GM12878 (cell line): ENCODE measurements at regions not wholly inside any gene's neighbourhood (a gene's known extent, or its start where the extent isn't known, plus 50 kb on each side); places are given as distances from the start of the nearest gene placed in this dataset.

ENCODE experiments used
- ATAC-seq: fragments of 200-7000 bp; cut with Tn5 transposase; 3 replicates; pipeline ENCODE4 v1.9.1; 2020; ENCODE audit warnings: mild to moderate bottlenecking, moderate library complexity
- BruUV-seq: library from RNA; stranded (reverse); fragments of 400-500 nt; replicated peaks from 2 replicates; lab custom pipeline; 2021; lab: Mats Ljungman, UMichigan
- CTCF ChIA-PET: fragments of 300-600 bp; sonication (Branson Sonifier 250); formaldehyde crosslinking; extraction: SDS; loops from one replicate; lab custom pipeline; 2021; ENCODE audit warnings: inconsistent platforms; lab: Yijun Ruan, JAX
- POLR2A ChIA-PET: fragments of 350-600 bp; formaldehyde crosslinking; extraction: SDS; loops from one replicate; lab custom pipeline; 2021; ENCODE audit warnings: inconsistent platforms; lab: Charles Lee
- RAD21 ChIA-PET: fragments of 300-600 bp; sonication (Branson Sonifier 250); formaldehyde crosslinking; loops from one replicate; lab custom pipeline; 2023; ENCODE audit warnings: antibody characterized with exemption; ENCODE audit not compliant: unreplicated experiment; lab: Charles Lee
- SMC1A ChIA-PET: fragments of 300-600 bp; sonication (Branson Sonifier 250); formaldehyde crosslinking; loops from one replicate; lab custom pipeline; 2023; ENCODE audit not compliant: unreplicated experiment, uncharacterized antibody; lab: Charles Lee
- DNase-seq: peaks from one replicate; pipeline ENCODE4 v3.0.0-alpha.2; 2011; ENCODE audit warnings: low read depth, low spot score
- FAIRE-seq: peaks from 3 replicates; lab custom pipeline; 2011; peaks lifted over from hg19 to GRCh38; lab: Jason Lieb, UNC
- H2AFZ ChIP-seq: 2 replicates; pipeline ENCODE4 v1.6.0; 2011; ENCODE audit warnings: low read depth, low read length, control low read depth; ENCODE audit not compliant: control insufficient read depth
- H3K27ac ChIP-seq: 2 replicates; pipeline ENCODE4 v1.5.1; 2011; ENCODE audit warnings: control low read depth; ENCODE audit not compliant: control insufficient read depth, insufficient read depth
- H3K27me3 ChIP-seq, 2 experiments: replicated peaks in 1 of 2; 2 replicates each; pipeline versions ENCODE4 v1.6.0 to v1.6.1; 2011; ENCODE audit warnings: low read length in 1 of 2; ENCODE audit not compliant: control insufficient read depth in 2 of 2, insufficient read depth in 2 of 2
- H3K36me3 ChIP-seq, 2 experiments: 2 replicates each; pipeline ENCODE4 v1.5.1; 2011; ENCODE audit warnings: low read length in 1 of 2; ENCODE audit not compliant: control insufficient read depth in 2 of 2, insufficient read depth in 2 of 2
- H3K4me1 ChIP-seq: 2 replicates; pipeline ENCODE4 v1.6.1; 2011; ENCODE audit warnings: mild to moderate bottlenecking, low read length, moderate library complexity, mixed read lengths; ENCODE audit not compliant: control insufficient read depth, insufficient read depth
- H3K4me2 ChIP-seq: 2 replicates; pipeline ENCODE4 v1.6.0; 2011; ENCODE audit warnings: control low read depth; ENCODE audit not compliant: control insufficient read depth, insufficient read depth
- H3K4me3 ChIP-seq: fragments of 200-600 bp; sonication (generic); 2 replicates; pipeline ENCODE4 v1.5.1; 2016
- H3K79me2 ChIP-seq: 2 replicates; pipeline ENCODE4 v1.6.0; 2011; ENCODE audit warnings: low read length; ENCODE audit not compliant: control insufficient read depth, insufficient read depth
- H3K9ac ChIP-seq: 2 replicates; pipeline ENCODE4 v1.8.0; 2011; ENCODE audit warnings: low read length, control low read depth, mixed read lengths; ENCODE audit not compliant: control insufficient read depth, insufficient read depth
- H3K9me3 ChIP-seq: replicated peaks from 3 replicates; pipeline ENCODE4 v1.5.1; 2011; ENCODE audit warnings: mild to moderate bottlenecking, low read length; ENCODE audit not compliant: control insufficient read depth, insufficient read depth
- H4K20me1 ChIP-seq: 2 replicates; pipeline ENCODE4 v1.6.0; 2011; ENCODE audit not compliant: control insufficient read depth, insufficient read depth
- CBFB ChIP-seq: IDR thresholded peaks from 2 replicates; pipeline ENCODE4 v1.6.1; 2016; ENCODE audit warnings: antibody characterized with exemption, low read depth
- CBX3 ChIP-seq: fragments of 200-600 bp; sonication (generic); IDR thresholded peaks from 2 replicates; pipeline ENCODE4 v1.6.1; 2016; ENCODE audit warnings: low read depth, borderline replicate concordance
- MEF2B ChIP-seq: fragments of 450-650 bp; IDR thresholded peaks from 2 replicates; pipeline ENCODE4 v1.6.1; 2018; ENCODE audit warnings: mild to moderate bottlenecking, moderate library complexity; ENCODE audit not compliant: partially characterized antibody, poor library complexity, severe bottlenecking
- POLR2AphosphoS2 ChIP-seq: IDR thresholded peaks from 2 replicates; pipeline ENCODE4 v1.6.1; 2011; ENCODE audit warnings: low read depth, mild to moderate bottlenecking, low read length, improper control_type of control experiment, moderate library complexity
- STAT1 ChIP-seq: fragments of 450-650 bp; conservative IDR thresholded peaks from 2 replicates; pipeline ENCODE4 v1.6.1; 2014; ENCODE audit warnings: antibody characterized with exemption, mild to moderate bottlenecking
- YY1 ChIP-seq: IDR thresholded peaks from 2 replicates; pipeline ENCODE4 v1.6.1; 2011; ENCODE audit warnings: low read depth, mild to moderate bottlenecking, low read length
- ZNF384 ChIP-seq: IDR thresholded peaks from 2 replicates; pipeline ENCODE4 v1.6.1; 2012; ENCODE audit warnings: low read depth, mild to moderate bottlenecking, low read length, improper control_type of control experiment, borderline replicate concordance
- WGBS: methylation state at CpG from one replicate; pipeline ENCODE4 v1.1.6; 2016; ENCODE audit warnings: low lambda C conversion rate; ENCODE audit not compliant: insufficient replicate concordance, insufficient coverage; ENCODE audit errors: missing lambda C conversion rate; 5-methylcytosine and 5-hydroxymethylcytosine counted together
- in situ Hi-C: fragments of 300-500 bp; cut with MboI; formaldehyde crosslinking; loops from 9 replicates; pipeline ENCODE4 v1.14.3; 2018; ENCODE audit warnings: mixed read lengths
- intact Hi-C: fragments of 100-400 bp; cut with micrococcal nuclease; formaldehyde crosslinking; loops from one replicate; pipeline ENCODE4 v1.14.2; 2022; ENCODE audit not compliant: unreplicated experiment
- TF ChIP-seq, protein P1 (sequence below): IDR thresholded peaks from 2 replicates; pipeline ENCODE4 v1.6.1; 2012; ENCODE audit warnings: low read length, inconsistent platforms
- TF ChIP-seq, protein P2 (sequence below): fragments of 450-650 bp; IDR thresholded peaks from 2 replicates; pipeline ENCODE4 v1.6.1; 2018; ENCODE audit warnings: borderline replicate concordance, mild to moderate bottlenecking; ENCODE audit not compliant: partially characterized antibody
- TF ChIP-seq, protein P3 (sequence below): fragments of 450-650 bp; IDR thresholded peaks from 2 replicates; pipeline ENCODE4 v1.6.1; 2016; ENCODE audit warnings: mild to moderate bottlenecking, moderate library complexity, borderline replicate concordance

DNA sequence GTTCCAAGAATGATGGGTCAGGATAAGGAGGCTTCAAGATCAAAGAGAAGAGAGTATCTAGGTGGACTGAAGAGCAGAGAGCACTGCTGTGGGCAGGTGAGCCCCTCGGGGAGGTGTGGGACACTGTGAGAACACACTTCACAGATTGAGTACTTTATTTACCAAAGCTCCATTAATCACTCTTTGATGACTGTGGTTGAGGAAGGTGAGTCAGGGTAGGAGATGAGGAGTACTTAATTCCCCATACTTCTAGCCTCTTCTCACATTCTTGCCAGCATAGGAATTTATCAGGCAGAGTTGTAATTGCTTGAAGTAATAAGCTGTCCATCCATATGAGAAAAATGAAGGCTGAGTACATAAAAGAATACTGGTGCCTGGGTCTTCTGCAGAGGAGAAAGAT is 375.3 kb downstream of the PCDH10 start:
- WGBS: 0% methylated on average over 1 of the region's 1 CpG
- ChIA-PET RAD21 (no interaction called here), SMC1A (no interaction called here)
- no peak for ATAC-seq
- in situ Hi-C loops: no loop called here
- Histone ChIP-seq H3K4me2 (no peak overlapping the region), H3K36me3 (no peaks in the 10 kb centered on the region), H4K20me1 (no peaks in the 10 kb centered on the region), H3K4me1 (no peaks in the 10 kb centered on the region), H3K27me3 (no peaks in the 10 kb centered on the region)
- no TSS peak for BruUV-seq
- TF ChIP-seq POLR2AphosphoS2: no peak
- TF ChIP-seq, protein P1, sequence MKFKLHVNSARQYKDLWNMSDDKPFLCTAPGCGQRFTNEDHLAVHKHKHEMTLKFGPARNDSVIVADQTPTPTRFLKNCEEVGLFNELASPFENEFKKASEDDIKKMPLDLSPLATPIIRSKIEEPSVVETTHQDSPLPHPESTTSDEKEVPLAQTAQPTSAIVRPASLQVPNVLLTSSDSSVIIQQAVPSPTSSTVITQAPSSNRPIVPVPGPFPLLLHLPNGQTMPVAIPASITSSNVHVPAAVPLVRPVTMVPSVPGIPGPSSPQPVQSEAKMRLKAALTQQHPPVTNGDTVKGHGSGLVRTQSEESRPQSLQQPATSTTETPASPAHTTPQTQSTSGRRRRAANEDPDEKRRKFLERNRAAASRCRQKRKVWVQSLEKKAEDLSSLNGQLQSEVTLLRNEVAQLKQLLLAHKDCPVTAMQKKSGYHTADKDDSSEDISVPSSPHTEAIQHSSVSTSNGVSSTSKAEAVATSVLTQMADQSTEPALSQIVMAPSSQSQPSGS: no peak
- no peak for TF ChIP-seq ZNF384
- no peak for TF ChIP-seq MEF2B
- TF ChIP-seq CBFB: no peak
- TF ChIP-seq YY1: no peak
- TF ChIP-seq STAT1: no peak
- TF ChIP-seq, protein P2, sequence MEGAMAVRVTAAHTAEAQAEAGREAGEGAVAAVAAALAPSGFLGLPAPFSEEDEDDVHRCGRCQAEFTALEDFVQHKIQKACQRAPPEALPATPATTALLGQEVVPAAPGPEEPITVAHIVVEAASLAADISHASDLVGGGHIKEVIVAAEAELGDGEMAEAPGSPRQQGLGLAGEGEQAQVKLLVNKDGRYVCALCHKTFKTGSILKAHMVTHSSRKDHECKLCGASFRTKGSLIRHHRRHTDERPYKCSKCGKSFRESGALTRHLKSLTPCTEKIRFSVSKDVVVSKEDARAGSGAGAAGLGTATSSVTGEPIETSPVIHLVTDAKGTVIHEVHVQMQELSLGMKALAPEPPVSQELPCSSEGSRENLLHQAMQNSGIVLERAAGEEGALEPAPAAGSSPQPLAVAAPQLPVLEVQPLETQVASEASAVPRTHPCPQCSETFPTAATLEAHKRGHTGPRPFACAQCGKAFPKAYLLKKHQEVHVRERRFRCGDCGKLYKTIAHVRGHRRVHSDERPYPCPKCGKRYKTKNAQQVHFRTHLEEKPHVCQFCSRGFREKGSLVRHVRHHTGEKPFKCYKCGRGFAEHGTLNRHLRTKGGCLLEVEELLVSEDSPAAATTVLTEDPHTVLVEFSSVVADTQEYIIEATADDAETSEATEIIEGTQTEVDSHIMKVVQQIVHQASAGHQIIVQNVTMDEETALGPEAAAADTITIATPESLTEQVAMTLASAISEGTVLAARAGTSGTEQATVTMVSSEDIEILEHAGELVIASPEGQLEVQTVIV: no peak
- TF ChIP-seq, protein P3, sequence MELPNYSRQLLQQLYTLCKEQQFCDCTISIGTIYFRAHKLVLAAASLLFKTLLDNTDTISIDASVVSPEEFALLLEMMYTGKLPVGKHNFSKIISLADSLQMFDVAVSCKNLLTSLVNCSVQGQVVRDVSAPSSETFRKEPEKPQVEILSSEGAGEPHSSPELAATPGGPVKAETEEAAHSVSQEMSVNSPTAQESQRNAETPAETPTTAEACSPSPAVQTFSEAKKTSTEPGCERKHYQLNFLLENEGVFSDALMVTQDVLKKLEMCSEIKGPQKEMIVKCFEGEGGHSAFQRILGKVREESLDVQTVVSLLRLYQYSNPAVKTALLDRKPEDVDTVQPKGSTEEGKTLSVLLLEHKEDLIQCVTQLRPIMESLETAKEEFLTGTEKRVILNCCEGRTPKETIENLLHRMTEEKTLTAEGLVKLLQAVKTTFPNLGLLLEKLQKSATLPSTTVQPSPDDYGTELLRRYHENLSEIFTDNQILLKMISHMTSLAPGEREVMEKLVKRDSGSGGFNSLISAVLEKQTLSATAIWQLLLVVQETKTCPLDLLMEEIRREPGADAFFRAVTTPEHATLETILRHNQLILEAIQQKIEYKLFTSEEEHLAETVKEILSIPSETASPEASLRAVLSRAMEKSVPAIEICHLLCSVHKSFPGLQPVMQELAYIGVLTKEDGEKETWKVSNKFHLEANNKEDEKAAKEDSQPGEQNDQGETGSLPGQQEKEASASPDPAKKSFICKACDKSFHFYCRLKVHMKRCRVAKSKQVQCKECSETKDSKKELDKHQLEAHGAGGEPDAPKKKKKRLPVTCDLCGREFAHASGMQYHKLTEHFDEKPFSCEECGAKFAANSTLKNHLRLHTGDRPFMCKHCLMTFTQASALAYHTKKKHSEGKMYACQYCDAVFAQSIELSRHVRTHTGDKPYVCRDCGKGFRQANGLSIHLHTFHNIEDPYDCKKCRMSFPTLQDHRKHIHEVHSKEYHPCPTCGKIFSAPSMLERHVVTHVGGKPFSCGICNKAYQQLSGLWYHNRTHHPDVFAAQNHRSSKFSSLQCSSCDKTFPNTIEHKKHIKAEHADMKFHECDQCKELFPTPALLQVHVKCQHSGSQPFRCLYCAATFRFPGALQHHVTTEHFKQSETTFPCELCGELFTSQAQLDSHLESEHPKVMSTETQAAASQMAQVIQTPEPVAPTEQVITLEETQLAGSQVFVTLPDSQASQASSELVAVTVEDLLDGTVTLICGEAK: no peak
- TF ChIP-seq CBX3: no peak
- TF ChIP-seq, all 136 proteins: peak for 0
- no peak overlapping the region for H3K4me3 ChIP-seq
- ChIA-PET CTCF (no interaction called here), POLR2A (no interaction called here)
- intact Hi-C loops: no loop called here
- no peak overlapping the region for H3K9ac ChIP-seq
- no peak overlapping the region for H3K27ac ChIP-seq
- DNase-seq (no peak), FAIRE-seq (no peak)
- no peaks in the 10 kb centered on the region for H3K79me2 ChIP-seq
- no peaks in the 10 kb centered on the region for H3K9me3 ChIP-seq
- no peak overlapping the region for H2AFZ ChIP-seq
